Stomach (tissue), 4 donors: ENCODE measurements at regions not wholly inside any gene's neighbourhood (a gene's known extent, or its start where the extent isn't known, plus 50 kb on each side); places are given as distances from the start of the nearest gene placed in this dataset.

Source experiments
- EP300 ChIP-seq: sonication (generic); formaldehyde crosslinking; IDR thresholded peaks from one replicate; pipeline ENCODE4 v1.6.1; 2017; ENCODE audit warnings: antibody characterized with exemption
- POLR2AphosphoS5 ChIP-seq, 3 donors: sonication (generic); formaldehyde crosslinking; IDR thresholded peaks; one replicate each; pipeline ENCODE4 v1.6.1; 2016; ENCODE audit warnings: antibody characterized with exemption in 3 of 3
- TF ChIP-seq, protein P1 (sequence below), 7 experiments: fragments of 450-650 bp in 4 of 7; fragments of 200-600 bp in 3 of 7; sonication (generic) in 3 of 7; IDR thresholded peaks; one replicate each; pipeline ENCODE4 v1.5.1; 2016 to 2019; ENCODE audit warnings: antibody characterized with exemption in 7 of 7, control low read depth in 2 of 7, mild to moderate bottlenecking in 1 of 7

- TF ChIP-seq, protein P1, sequence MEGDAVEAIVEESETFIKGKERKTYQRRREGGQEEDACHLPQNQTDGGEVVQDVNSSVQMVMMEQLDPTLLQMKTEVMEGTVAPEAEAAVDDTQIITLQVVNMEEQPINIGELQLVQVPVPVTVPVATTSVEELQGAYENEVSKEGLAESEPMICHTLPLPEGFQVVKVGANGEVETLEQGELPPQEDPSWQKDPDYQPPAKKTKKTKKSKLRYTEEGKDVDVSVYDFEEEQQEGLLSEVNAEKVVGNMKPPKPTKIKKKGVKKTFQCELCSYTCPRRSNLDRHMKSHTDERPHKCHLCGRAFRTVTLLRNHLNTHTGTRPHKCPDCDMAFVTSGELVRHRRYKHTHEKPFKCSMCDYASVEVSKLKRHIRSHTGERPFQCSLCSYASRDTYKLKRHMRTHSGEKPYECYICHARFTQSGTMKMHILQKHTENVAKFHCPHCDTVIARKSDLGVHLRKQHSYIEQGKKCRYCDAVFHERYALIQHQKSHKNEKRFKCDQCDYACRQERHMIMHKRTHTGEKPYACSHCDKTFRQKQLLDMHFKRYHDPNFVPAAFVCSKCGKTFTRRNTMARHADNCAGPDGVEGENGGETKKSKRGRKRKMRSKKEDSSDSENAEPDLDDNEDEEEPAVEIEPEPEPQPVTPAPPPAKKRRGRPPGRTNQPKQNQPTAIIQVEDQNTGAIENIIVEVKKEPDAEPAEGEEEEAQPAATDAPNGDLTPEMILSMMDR (IDR thresholded peaks at IDR 0.05), result no peak
- TF ChIP-seq POLR2AphosphoS5 (IDR thresholded peaks at IDR 0.05), result no peak
- TF ChIP-seq EP300, result no peak
Observed at GRCh38 chr4:178633263-178633662, 1191.0 kb upstream of the AGA start.
